Posterior vena cava (tissue), 2 donors: ENCODE measurements at regions not wholly inside any gene's neighbourhood (a gene's known extent, or its start where the extent isn't known, plus 50 kb on each side); places are given as distances from the start of the nearest gene placed in this dataset.
"Not testable (repeated sequence)": the region's sequence is repeated elsewhere in the genome, so short reads cannot be mapped to it uniquely, and the experiment has no call there.

ENCODE experiments used
- DNase-seq: peaks from one replicate; pipeline ENCODE4 v3.0.0-alpha.2; 2020; ENCODE audit warnings: low spot score
- intact Hi-C, 2 donors: fragments of 100-400 bp; cut with DNase I; formaldehyde crosslinking; loops; one replicate each; pipeline versions ENCODE4 v1.14.1 to v1.14.2; 2022 to 2023
- donor health status: DM: yes; HTN: yes; CAD: no.
- donor health status: DM: yes; HTN: yes; CAD: no.

DNA sequence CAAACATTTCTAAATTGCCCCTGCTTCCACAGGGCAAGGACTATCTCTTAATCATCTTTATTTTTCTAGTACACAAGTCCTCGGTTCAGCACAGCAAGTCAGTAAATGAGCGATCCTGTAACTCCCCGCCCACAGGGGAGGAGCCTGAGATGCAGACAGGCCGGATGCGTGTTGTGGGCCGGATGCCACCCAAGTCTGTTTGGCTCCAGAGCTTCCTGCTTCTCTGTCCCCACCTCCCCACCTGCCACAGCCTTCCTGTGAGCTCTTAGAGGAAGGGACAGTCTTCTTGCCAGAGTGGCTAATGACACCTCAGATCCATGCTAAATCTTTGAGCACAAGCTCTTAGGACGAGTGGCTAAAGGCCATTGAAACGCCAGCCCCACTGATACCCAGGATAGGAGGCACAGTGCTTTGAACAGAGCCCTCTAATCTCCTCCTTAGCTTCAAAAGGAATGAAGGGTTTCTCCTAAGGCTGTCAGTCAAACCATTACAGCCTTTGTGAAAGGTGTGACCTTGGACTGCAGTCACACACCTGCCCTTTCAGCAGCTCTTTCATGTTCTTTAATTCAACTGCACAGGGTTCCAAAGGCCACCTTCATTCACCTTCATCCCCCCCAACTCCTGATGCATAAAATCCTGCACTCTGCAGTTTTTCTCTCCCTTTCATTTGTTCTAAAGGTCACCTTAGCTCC, 264.3 kb downstream of the TFAP2C start:
- intact Hi-C loops = no loop called here
- no peak for DNase-seq

GRCh38 chr20:56896447-56896846, 267.3 kb downstream of the TFAP2C start:
- no peak for DNase-seq
- intact Hi-C loops = no loop called here

DNA sequence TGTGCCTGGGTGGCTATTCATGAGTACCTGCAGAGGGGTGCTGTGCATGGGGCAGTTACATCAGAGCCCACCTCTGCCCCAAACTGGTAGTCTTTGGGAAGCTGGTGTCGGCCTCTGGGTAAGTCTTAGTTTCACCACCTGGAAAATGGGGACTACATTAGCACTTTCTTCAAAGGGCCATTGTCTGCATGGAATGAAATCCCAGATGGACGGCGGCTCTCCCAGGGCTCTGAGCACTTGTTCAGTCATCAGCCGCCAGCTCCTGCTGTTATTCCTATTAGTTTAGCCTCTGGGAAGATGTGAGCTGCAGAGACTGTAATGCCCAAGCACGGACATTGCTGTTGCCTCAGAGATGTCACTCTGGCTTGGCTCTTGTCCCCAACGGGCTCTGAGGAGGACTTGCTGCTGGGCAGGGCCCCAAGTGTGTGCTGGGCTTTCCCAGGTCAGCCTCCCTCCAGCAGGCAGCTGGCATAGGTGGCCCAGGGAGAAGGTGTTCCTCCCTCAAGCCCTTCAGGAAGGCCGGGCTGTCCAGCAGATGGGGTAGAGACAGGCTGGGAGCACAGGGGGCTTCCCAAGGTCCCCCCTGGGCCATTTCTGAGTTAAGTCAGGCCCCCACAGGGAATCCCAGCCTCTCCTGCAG, 268.3 kb downstream of the TFAP2C start:
- intact Hi-C loops = no loop called here
- DNase-seq = no peak

- no peak for DNase-seq
- intact Hi-C loops = no loop called here
These were observed 268.8 kb downstream of the TFAP2C start for GRCh38 chr20:56897958-56898349.

DNA sequence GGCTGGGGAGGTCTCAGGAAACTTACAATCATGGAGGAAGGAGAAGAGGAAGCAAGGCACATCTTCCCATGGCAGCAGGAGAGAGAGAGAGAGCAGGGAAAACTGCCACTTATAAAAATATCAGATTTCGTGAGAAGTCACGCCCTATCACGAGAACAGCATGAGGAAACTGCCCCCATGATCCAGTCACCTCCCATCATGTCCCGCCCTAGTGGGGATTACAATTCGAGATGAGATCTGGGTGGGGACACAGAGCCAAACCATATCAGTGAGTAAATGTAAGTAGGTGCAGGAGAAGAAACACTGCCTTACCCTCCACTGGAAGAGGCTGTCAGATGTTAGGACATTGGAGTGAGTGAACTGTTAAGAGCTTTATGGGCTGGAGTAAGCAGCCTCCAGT, 270.4 kb downstream of the TFAP2C start:
- intact Hi-C loops = no loop called here
- DNase-seq = no peak

GRCh38 chr20:56900252-56900651, 271.1 kb downstream of the TFAP2C start:
- intact Hi-C loops = no loop called here
- no peak for DNase-seq

DNA sequence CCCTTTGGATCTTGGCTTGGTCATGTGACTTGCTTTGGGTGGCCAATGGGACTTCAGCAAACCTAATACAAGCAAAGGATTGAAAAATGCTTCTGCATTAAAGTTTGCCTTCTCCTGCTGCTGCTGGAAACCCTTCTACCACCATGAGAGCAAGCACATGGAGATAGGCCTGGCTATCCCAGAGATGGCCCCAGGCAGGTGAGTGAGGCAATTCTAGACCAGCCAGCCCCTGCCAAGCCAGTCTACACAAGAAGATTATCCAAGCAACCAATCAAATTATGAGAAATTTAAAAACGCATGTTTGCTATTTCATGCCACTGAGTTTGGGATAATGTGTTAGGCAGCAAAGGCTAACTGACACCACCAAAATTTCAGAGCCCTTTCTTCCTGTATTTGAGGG, 274.3 kb downstream of the TFAP2C start:
- intact Hi-C loops = no loop called here
- no peak for DNase-seq

DNA sequence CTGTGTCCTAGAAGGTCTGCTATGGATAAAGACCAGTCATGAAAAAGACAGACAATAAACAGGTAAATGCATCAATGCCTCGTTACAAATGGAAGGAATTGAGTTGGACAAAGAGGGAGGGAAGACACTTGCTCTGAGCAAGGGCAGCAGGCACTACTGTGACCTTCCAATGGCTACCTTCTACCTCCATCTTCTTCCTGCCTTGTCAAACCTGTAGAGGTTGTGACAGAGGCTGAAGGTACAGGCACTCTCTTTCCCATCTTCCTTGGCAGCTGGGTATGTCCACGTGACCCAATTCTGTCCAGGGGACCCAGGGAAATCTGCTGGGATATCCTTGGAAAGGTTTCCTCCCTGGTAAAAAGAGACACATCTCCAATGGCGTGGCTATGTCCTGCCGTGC, 274.8 kb downstream of the TFAP2C start:
- intact Hi-C loops = no loop called here
- DNase-seq = no peak

DNA sequence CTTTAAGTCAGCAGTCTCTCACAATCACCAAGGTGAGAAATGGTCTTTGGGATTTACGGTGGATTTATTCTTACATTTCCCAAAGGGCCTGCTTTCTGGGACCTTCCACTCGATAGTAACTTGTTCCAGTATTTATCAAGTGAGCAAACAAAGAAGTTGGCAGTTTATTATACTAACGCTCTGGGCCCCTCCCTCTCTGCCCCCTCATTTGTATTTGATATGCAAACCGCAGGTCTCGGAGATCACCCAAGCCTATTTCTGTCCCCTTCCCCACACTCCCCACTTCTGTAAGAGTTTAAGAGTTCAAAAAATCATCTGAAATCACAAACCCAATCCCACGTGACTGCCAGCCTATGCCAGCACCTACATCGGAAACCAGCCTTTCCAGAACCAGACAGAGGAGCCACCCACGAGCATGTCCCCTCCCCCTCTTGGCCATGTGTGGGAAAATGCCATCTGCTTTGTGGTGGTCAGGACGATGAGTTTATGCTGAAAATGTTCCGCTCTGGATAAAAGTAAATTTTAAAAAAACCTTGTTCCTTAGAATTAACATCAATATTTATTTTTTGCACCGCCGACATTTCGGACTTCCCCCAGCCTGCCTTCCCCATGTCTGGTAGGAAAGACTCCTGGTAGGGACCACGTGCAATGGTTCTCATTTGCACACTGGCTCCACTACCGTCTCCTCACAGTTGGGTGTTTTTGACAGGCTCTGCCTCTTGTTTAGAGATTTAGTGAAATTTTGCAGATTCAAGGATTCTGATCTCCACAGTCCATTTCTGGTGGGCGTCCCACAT, 281.0 kb downstream of the TFAP2C start:
- intact Hi-C loops = no loop called here
- DNase-seq = no peak

GRCh38 chr20:56911946-56912345, 282.8 kb downstream of the TFAP2C start:
- DNase-seq = no peak
- intact Hi-C loops = no loop called here

- DNase-seq = no peak
- intact Hi-C loops = no loop called here
These were observed 285.4 kb downstream of the TFAP2C start for GRCh38 chr20:56914532-56914931.

GRCh38 chr20:56916345-56916622, 287.2 kb downstream of the TFAP2C start:
- intact Hi-C loops = no loop called here
- DNase-seq = no peak

- DNase-seq, intact Hi-C loops: not testable (repeated sequence)
These were observed 290.9 kb downstream of the TFAP2C start for GRCh38 chr20:56920041-56920440.

GRCh38 chr20:56922497-56922896, 293.4 kb downstream of the TFAP2C start:
- intact Hi-C loops = no loop called here
- DNase-seq = no peak

- intact Hi-C loops = no loop called here
- DNase-seq = no peak
These were observed 295.4 kb downstream of the TFAP2C start for GRCh38 chr20:56924292-56925081.

DNA sequence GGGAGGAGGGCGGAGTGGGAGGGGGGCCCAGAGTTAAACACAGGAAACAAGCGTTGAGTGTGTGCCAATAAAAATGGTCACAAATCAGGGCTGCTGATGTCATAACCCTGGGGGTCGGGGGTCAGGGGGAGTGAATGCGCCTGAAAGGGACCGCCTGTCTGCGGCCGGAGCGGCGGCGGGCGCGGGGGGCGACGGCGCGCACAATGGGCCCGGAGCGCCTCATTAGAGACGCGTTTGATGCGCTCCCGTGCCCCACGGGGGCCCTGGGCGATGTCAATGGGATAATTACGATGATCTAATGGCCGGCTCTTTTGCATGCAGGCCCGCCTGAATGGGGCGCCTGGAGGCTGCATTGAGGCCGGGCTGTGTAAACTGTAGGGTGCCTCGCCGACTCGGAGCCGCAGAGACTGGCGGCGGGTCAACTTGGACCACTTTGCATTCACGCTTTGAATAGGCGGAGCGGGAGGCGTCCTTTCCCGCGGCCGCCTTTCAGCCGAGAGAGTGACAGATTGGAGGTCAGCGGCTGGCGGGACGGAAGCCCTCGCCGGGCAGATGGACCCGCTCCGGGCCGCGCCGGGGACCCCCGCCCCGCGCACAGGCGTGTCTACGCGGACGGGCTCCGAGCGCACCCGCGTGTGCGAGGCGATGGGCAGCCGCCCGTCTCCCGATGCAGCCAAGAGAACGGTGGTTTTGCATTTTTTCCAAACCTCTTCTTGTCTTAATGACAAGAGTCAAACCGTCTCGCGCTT, 296.1 kb downstream of the TFAP2C start:
- DNase-seq = no peak

GRCh38 chr20:56925831-56926170, 296.7 kb downstream of the TFAP2C start:
- intact Hi-C loops = no loop called here
- DNase-seq = no peak

More for the DNA sequence above, 296.1 kb downstream of the TFAP2C start:
- intact Hi-C loops = no loop called here

GRCh38 chr20:56926501-56926900, 297.4 kb downstream of the TFAP2C start:
- intact Hi-C loops = no loop called here
- no peak for DNase-seq

GRCh38 chr20:56927127-56927526, 298.0 kb downstream of the TFAP2C start:
- no peak for DNase-seq
- intact Hi-C loops = no loop called here
